ENCODE measurements at regions not wholly inside any gene's neighbourhood (a gene's known extent, or its start where the extent isn't known, plus 50 kb on each side); places are given as distances from the start of the nearest gene placed in this dataset.

GRCh38 chr20:1737134-1737533 is 79.6 kb upstream of the SIRPG start:
- TF ChIP-seq SUZ12 (IDR thresholded peaks at IDR 0.05; ENCODE audit: extremely low read depth, insufficient read depth, insufficient read length), result no peak
- no peak for TF ChIP-seq YY1 (IDR thresholded peaks at IDR 0.05; ENCODE audit: insufficient read depth, insufficient read length)
- TF ChIP-seq ZNF274 (IDR thresholded peaks at IDR 0.05; ENCODE audit: low read depth, low read length), result no peak
